HepG2 (cell line): ENCODE measurements at regions not wholly inside any gene's neighbourhood (a gene's known extent, or its start where the extent isn't known, plus 50 kb on each side); places are given as distances from the start of the nearest gene placed in this dataset.

ENCODE experiments used
- ATAC-seq: fragments of 200-7000 bp; cut with Tn5 transposase; 3 replicates; pipeline ENCODE4 v1.9.1; 2020; ENCODE audit warnings: mild to moderate bottlenecking, moderate library complexity
- BruUV-seq: library from RNA; stranded (reverse); fragments of 400-500 nt; replicated peaks from 2 replicates; lab custom pipeline; 2021; lab: Mats Ljungman, UMichigan
- CTCF ChIA-PET: fragments of 300-600 bp; formaldehyde crosslinking; extraction: SDS; loops from one replicate; lab custom pipeline; 2021; ENCODE audit warnings: low total read pairs, inconsistent platforms, low intra/inter-chr PET ratio; lab: Yijun Ruan, JAX
- POLR2A ChIA-PET: fragments of 350-600 bp; sonication (Branson Sonifier 250); formaldehyde crosslinking; loops from one replicate; lab custom pipeline; 2020; ENCODE audit warnings: antibody characterized with exemption, inconsistent platforms; lab: Yijun Ruan, JAX
- DNase-seq: peaks from one replicate; pipeline ENCODE4 v3.0.0-alpha.2; 2015; ENCODE audit warnings: low spot score
- FAIRE-seq: peaks from 3 replicates; lab custom pipeline; 2011; peaks lifted over from hg19 to GRCh38; lab: Jason Lieb, UNC
- H2AFZ ChIP-seq: one replicate; pipeline ENCODE4 v1.6.1; 2011; ENCODE audit warnings: low read length, inconsistent platforms
- H3K27ac ChIP-seq: fragments of 300-600 bp; 3 replicates; pipeline ENCODE4 v1.8.0; 2011; ENCODE audit warnings: mixed run types, mild to moderate bottlenecking, mixed read lengths, low read length, inconsistent platforms; ENCODE audit not compliant: insufficient read depth; ENCODE audit errors: extremely low read length
- H3K27me3 ChIP-seq, 2 experiments: fragments of 200-600 bp in 1 of 2; 2 replicates in 1 of 2; 3 replicates in 1 of 2; pipeline versions ENCODE4 v1.6.0 to v1.8.0; 2011; ENCODE audit warnings: low read length in 2 of 2, mild to moderate bottlenecking in 2 of 2, moderate library complexity in 2 of 2, inconsistent platforms in 1 of 2; ENCODE audit not compliant: insufficient read depth in 2 of 2, control insufficient read depth in 1 of 2
- H3K36me3 ChIP-seq, 2 experiments: fragments of 200-600 bp in 1 of 2; replicated peaks in 1 of 2; 2 replicates in 1 of 2; 3 replicates in 1 of 2; pipeline versions ENCODE4 v1.5.1 to v1.8.0; 2011; ENCODE audit warnings: low read length in 2 of 2, inconsistent platforms in 1 of 2; ENCODE audit not compliant: insufficient read depth in 2 of 2, control insufficient read depth in 1 of 2
- H3K4me1 ChIP-seq: 2 replicates; pipeline ENCODE4 v1.5.1; 2012; ENCODE audit warnings: low read length, inconsistent platforms; ENCODE audit not compliant: insufficient read depth
- H3K4me2 ChIP-seq: 2 replicates; pipeline ENCODE4 v1.6.0; 2011; ENCODE audit warnings: low read depth, low read length, inconsistent platforms
- H3K4me3 ChIP-seq, 3 experiments: fragments of 200-600 bp in 1 of 3; sonication (generic), shearing (Covaris generic) in 1 of 3; replicated peaks in 1 of 3; 2 replicates each; pipeline ENCODE4 v1.5.1; 2011 to 2016; ENCODE audit warnings: low read length in 3 of 3, inconsistent platforms in 2 of 3, low read depth in 2 of 3, mild to moderate bottlenecking in 2 of 3, control low read depth in 1 of 3, mixed read lengths in 1 of 3; ENCODE audit not compliant: insufficient read depth in 1 of 3
- H3K79me2 ChIP-seq: one replicate; pipeline ENCODE4 v1.6.1; 2011; ENCODE audit warnings: low read length, inconsistent platforms; ENCODE audit not compliant: insufficient read depth
- H3K9ac ChIP-seq: 2 replicates; pipeline ENCODE4 v1.6.0; 2011; ENCODE audit warnings: mild to moderate bottlenecking, low read depth, low read length, inconsistent platforms; ENCODE audit not compliant: insufficient read depth
- H3K9me3 ChIP-seq: 2 replicates; pipeline ENCODE4 v1.5.1; 2012; ENCODE audit warnings: mild to moderate bottlenecking, low read length
- H4K20me1 ChIP-seq: 2 replicates; pipeline ENCODE4 v1.6.0; 2011; ENCODE audit warnings: inconsistent platforms, mild to moderate bottlenecking, low read length, moderate library complexity; ENCODE audit not compliant: insufficient read depth
- ELF4 ChIP-seq: sonication (generic); formaldehyde crosslinking; IDR thresholded peaks from 2 replicates; pipeline ENCODE4 v1.5.0; 2020; ENCODE audit warnings: missing genetic modification reagents, mild to moderate bottlenecking, moderate library complexity, borderline replicate concordance
- ERF ChIP-seq: IDR thresholded peaks from 2 replicates; pipeline ENCODE4 v1.6.1; 2018; ENCODE audit warnings: missing biosample characterization, missing genetic modification reagents
- ISL2 ChIP-seq: sonication (generic); formaldehyde crosslinking; IDR thresholded peaks from 2 replicates; pipeline ENCODE4 v1.5.0; 2020; ENCODE audit warnings: missing genetic modification reagents
- PCBP1 ChIP-seq: fragments of 200-400 bp; formaldehyde crosslinking; IDR thresholded peaks from 2 replicates; pipeline ENCODE4 v1.6.1; 2017; ENCODE audit warnings: mild to moderate bottlenecking, low read depth, low read length, borderline replicate concordance
- SRF ChIP-seq: IDR thresholded peaks from 2 replicates; pipeline ENCODE4 v1.6.1; 2011; ENCODE audit warnings: mild to moderate bottlenecking, low read depth, low read length, moderate library complexity
- ZNF121 ChIP-seq: sonication (generic); formaldehyde crosslinking; IDR thresholded peaks from 2 replicates; pipeline ENCODE4 v1.5.0; 2020; ENCODE audit warnings: mild to moderate bottlenecking, missing genetic modification reagents
- ZNF550 ChIP-seq: sonication (generic); formaldehyde crosslinking; IDR thresholded peaks from 2 replicates; pipeline ENCODE4 v1.4.0; 2020; ENCODE audit warnings: mild to moderate bottlenecking, missing genetic modification reagents, borderline replicate concordance
- WGBS: methylation state at CpG from one replicate; pipeline ENCODE4 v1.1.6; 2017; ENCODE audit warnings: low lambda C conversion rate; 5-methylcytosine and 5-hydroxymethylcytosine counted together
- in situ Hi-C: cut with HindIII; loops from 2 replicates; pipeline ENCODE4 v1.10.0; 2017; ENCODE audit warnings: low pct_unique_long_range_greater_than_20kb; ENCODE audit not compliant: extremely low pct_ligation_motif_present
- intact Hi-C: fragments of 100-400 bp; cut with micrococcal nuclease; formaldehyde crosslinking; loops from one replicate; pipeline ENCODE4 v1.10.0; 2022; ENCODE audit not compliant: unreplicated experiment
- TF ChIP-seq, protein P1 (sequence below): sonication (generic); formaldehyde crosslinking; IDR thresholded peaks from 2 replicates; pipeline ENCODE4; 2020; ENCODE audit warnings: missing genetic modification reagents, mild to moderate bottlenecking, borderline replicate concordance
- TF ChIP-seq, protein P2 (sequence below): sonication (generic); formaldehyde crosslinking; IDR thresholded peaks from 2 replicates; pipeline ENCODE4 v1.4.0; 2020; ENCODE audit warnings: missing genetic modification reagents, borderline replicate concordance
- TF ChIP-seq, protein P3 (sequence below): sonication (generic); formaldehyde crosslinking; conservative IDR thresholded peaks from 2 replicates; pipeline ENCODE4 v1.4.0; 2020; ENCODE audit warnings: missing genetic modification reagents
- TF ChIP-seq, protein P4 (sequence below): sonication (generic); formaldehyde crosslinking; IDR thresholded peaks from 2 replicates; pipeline ENCODE4 v1.8.1; 2023; ENCODE audit warnings: mild to moderate bottlenecking, moderate library complexity, missing genetic modification reagents
- TF ChIP-seq, protein P5 (sequence below): sonication (generic); formaldehyde crosslinking; IDR thresholded peaks from 2 replicates; pipeline ENCODE4 v1.5.0; 2020; ENCODE audit warnings: mild to moderate bottlenecking, missing genetic modification reagents, borderline replicate concordance

DNA sequence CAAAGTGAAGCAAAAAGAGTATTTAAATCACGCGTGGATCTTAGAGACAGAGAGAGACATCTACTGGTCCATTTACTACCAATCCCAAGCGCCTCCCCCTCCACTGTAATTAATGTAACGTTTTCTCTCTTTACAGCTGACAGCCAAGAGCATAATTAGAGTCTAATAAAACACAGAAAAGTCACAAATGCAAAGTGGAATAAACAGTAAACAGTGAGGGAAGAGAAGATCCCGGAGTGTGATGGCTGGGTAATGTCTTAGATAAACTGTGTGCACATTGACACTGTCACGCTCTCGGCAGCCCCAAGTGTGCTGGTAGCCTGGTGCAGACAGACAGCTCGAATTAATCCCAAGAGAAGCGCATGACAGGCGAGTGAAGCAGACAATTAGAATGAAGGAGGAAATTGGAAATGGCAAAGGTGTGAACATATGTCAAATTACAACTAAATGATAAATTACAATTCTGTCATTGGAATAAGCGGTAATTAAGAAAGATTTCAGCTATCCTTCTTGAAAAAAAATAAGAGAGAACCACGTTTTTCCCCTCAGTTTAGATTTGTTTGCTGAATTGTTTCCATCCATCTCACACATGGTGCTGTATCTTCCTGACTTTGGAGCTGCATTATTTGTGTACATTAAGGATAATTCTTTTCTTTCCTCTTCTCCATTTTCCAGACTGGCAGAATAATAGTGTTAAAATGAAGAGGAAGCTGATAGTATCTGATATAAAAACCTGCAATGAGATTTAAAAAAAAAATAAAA, 100.1 kb downstream of the CXXC4 start:
- CTCF ChIA-PET: no interaction called here
- Histone ChIP-seq H3K4me2 (no peak overlapping the region), H3K9me3 (no peaks in the 10 kb centered on the region), H3K36me3 (no peaks in the 10 kb centered on the region), H3K4me1 (no peaks in the 10 kb centered on the region), H2AFZ (no peak overlapping the region), H4K20me1 (no peaks in the 10 kb centered on the region), H3K27me3 (no peaks in the 10 kb centered on the region), H3K9ac (no peak overlapping the region), H3K79me2 (no peaks in the 10 kb centered on the region), H3K4me3 (no peak overlapping the region), H3K27ac (no peak overlapping the region)
- POLR2A ChIA-PET: no interaction called here
- TF ChIP-seq ISL2 (CRISPR knock-in tag): no peak
- TF ChIP-seq, protein P1, sequence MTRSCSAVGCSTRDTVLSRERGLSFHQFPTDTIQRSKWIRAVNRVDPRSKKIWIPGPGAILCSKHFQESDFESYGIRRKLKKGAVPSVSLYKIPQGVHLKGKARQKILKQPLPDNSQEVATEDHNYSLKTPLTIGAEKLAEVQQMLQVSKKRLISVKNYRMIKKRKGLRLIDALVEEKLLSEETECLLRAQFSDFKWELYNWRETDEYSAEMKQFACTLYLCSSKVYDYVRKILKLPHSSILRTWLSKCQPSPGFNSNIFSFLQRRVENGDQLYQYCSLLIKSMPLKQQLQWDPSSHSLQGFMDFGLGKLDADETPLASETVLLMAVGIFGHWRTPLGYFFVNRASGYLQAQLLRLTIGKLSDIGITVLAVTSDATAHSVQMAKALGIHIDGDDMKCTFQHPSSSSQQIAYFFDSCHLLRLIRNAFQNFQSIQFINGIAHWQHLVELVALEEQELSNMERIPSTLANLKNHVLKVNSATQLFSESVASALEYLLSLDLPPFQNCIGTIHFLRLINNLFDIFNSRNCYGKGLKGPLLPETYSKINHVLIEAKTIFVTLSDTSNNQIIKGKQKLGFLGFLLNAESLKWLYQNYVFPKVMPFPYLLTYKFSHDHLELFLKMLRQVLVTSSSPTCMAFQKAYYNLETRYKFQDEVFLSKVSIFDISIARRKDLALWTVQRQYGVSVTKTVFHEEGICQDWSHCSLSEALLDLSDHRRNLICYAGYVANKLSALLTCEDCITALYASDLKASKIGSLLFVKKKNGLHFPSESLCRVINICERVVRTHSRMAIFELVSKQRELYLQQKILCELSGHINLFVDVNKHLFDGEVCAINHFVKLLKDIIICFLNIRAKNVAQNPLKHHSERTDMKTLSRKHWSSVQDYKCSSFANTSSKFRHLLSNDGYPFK (CRISPR knock-in tag): no peak
- TF ChIP-seq ZNF121: no peak
- TF ChIP-seq, protein P2, sequence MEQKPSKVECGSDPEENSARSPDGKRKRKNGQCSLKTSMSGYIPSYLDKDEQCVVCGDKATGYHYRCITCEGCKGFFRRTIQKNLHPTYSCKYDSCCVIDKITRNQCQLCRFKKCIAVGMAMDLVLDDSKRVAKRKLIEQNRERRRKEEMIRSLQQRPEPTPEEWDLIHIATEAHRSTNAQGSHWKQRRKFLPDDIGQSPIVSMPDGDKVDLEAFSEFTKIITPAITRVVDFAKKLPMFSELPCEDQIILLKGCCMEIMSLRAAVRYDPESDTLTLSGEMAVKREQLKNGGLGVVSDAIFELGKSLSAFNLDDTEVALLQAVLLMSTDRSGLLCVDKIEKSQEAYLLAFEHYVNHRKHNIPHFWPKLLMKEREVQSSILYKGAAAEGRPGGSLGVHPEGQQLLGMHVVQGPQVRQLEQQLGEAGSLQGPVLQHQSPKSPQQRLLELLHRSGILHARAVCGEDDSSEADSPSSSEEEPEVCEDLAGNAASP: no peak
- no peak for TF ChIP-seq ELF4 (CRISPR knock-in tag)
- TF ChIP-seq, protein P3, sequence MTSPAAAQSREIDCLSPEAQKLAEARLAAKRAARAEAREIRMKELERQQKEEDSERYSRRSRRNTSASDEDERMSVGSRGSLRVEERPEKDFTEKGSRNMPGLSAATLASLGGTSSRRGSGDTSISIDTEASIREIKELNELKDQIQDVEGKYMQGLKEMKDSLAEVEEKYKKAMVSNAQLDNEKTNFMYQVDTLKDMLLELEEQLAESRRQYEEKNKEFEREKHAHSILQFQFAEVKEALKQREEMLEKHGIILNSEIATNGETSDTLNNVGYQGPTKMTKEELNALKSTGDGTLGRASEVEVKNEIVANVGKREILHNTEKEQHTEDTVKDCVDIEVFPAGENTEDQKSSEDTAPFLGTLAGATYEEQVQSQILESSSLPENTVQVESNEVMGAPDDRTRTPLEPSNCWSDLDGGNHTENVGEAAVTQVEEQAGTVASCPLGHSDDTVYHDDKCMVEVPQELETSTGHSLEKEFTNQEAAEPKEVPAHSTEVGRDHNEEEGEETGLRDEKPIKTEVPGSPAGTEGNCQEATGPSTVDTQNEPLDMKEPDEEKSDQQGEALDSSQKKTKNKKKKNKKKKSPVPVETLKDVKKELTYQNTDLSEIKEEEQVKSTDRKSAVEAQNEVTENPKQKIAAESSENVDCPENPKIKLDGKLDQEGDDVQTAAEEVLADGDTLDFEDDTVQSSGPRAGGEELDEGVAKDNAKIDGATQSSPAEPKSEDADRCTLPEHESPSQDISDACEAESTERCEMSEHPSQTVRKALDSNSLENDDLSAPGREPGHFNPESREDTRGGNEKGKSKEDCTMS (CRISPR knock-in tag): no peak
- TF ChIP-seq ERF: no peak
- TF ChIP-seq, protein P4, sequence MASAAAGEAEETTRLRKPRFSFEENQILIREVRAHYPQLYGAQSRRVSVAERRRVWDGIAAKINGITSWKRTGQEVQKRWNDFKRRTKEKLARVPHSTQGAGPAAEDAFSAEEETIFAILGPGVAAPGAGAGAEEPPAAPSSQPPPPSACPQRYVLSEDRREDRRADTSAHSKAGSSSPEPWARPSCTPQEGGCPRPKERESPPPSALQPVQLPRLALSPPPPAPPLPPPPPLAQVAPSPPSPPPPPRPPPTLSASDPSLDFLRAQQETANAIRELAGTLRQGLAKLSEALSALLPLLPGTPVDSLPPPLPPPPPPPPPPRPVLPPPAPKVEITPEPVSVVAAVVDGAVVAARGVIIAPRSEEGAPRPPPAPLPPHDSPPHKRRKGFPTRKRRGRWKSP (CRISPR knock-in tag): no peak
- TF ChIP-seq PCBP1: no peak
- TF ChIP-seq, protein P5, sequence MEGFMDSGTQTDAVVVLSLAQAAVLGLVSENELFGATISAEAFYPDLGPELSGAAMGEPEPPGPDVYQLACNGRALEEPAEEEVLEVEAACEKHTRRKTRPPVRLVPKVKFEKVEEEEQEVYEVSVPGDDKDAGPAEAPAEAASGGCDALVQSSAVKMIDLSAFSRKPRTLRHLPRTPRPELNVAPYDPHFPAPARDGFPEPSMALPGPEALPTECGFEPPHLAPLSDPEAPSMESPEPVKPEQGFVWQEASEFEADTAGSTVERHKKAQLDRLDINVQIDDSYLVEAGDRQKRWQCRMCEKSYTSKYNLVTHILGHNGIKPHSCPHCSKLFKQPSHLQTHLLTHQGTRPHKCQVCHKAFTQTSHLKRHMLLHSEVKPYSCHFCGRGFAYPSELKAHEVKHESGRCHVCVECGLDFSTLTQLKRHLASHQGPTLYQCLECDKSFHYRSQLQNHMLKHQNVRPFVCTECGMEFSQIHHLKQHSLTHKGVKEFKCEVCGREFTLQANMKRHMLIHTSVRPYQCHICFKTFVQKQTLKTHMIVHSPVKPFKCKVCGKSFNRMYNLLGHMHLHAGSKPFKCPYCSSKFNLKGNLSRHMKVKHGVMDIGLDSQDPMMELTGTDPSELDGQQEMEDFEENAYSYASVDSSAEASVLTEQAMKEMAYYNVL (CRISPR knock-in tag): no peak
- TF ChIP-seq ZNF550 (CRISPR knock-in tag): no peak
- no peak for TF ChIP-seq SRF
- ATAC-seq (no peak), DNase-seq (no peak), FAIRE-seq (no peak)
- 7% methylated on average over 12 of the region's 12 CpGs for WGBS
- BruUV-seq: no TSS peak
- in situ Hi-C loops: no loop called here
- intact Hi-C loops: no loop called here
